ENCODE measurements at regions not wholly inside any gene's neighbourhood (a gene's known extent, or its start where the extent isn't known, plus 50 kb on each side); places are given as distances from the start of the nearest gene placed in this dataset.

- 83 to 88% (median 87%) methylated on average over 4 of the region's 4 CpGs for whole genome bisulfite sequencing, 3 donors
- FAIRE-seq (no peak), DNase-seq (no peak)
- Histone ChIP-seq H3K36me3 (ENCODE audit: control insufficient read depth in 3 of 3, insufficient read depth in 2 of 3, low read depth in 1 of 3, low read length in 3 of 3) (no peaks in the 10 kb centered on the region), H3K4me1 (ENCODE audit: control insufficient read depth in 3 of 3, insufficient read depth in 2 of 3, low read depth in 1 of 3, low read length in 2 of 3) (no peaks in the 10 kb centered on the region), H3K9me3 (ENCODE audit: control insufficient read depth in 2 of 2, insufficient read depth in 1 of 2, low read depth in 1 of 2, low read length in 1 of 2) (no peaks in the 10 kb centered on the region), H3K4me3 (ENCODE audit: low read depth in 1 of 3, low read length in 3 of 3) (no peak overlapping the region), H3K27ac (ENCODE audit: low read depth in 1 of 3, low read length in 2 of 3) (no peak overlapping the region), H3K27me3 (ENCODE audit: control insufficient read depth in 3 of 3, insufficient read depth in 3 of 3, low read length in 3 of 3) (no peaks in the 10 kb centered on the region)
Observed at GRCh38 chr9:80163889-80164288, 592.1 kb downstream of the TLE4 start.

- H3K4me3 ChIP-seq (ENCODE audit: low read depth in 1 of 3, low read length in 3 of 3): no peak overlapping the region
- WGBS, 3 donors: 39 to 50% (median 49%) methylated on average over 4 of the region's 4 CpGs
Observed at GRCh38 chr9:80158554-80159170, 586.9 kb downstream of the TLE4 start.

GRCh38 chr9:80158131-80158530, 586.4 kb downstream of the TLE4 start:
- Histone ChIP-seq H3K27ac (ENCODE audit: low read depth in 1 of 3, low read length in 2 of 3) (no peak overlapping the region), H3K27me3 (ENCODE audit: control insufficient read depth in 3 of 3, insufficient read depth in 3 of 3, low read length in 3 of 3) (no peaks in the 10 kb centered on the region), H3K36me3 (ENCODE audit: control insufficient read depth in 3 of 3, insufficient read depth in 2 of 3, low read depth in 1 of 3, low read length in 3 of 3) (no peaks in the 10 kb centered on the region), H3K4me1 (ENCODE audit: control insufficient read depth in 3 of 3, insufficient read depth in 2 of 3, low read depth in 1 of 3, low read length in 2 of 3) (no peaks in the 10 kb centered on the region), H3K9me3 (ENCODE audit: control insufficient read depth in 2 of 2, insufficient read depth in 1 of 2, low read depth in 1 of 2, low read length in 1 of 2) (no peaks in the 10 kb centered on the region), H3K4me3 (ENCODE audit: low read depth in 1 of 3, low read length in 3 of 3) (no peak overlapping the region)
- no peak for FAIRE-seq
- no peak for DNase-seq
- 14 to 29% (median 27%) methylated on average over 4 of the region's 4 CpGs for WGBS, 3 donors

More at GRCh38 chr9:80158554-80159170, 586.9 kb downstream of the TLE4 start:
- Histone ChIP-seq H3K27me3 (ENCODE audit: control insufficient read depth in 3 of 3, insufficient read depth in 3 of 3, low read length in 3 of 3) (no peaks in the 10 kb centered on the region), H3K36me3 (ENCODE audit: control insufficient read depth in 3 of 3, insufficient read depth in 2 of 3, low read depth in 1 of 3, low read length in 3 of 3) (no peaks in the 10 kb centered on the region), H3K27ac (ENCODE audit: low read depth in 1 of 3, low read length in 2 of 3) (no peak overlapping the region), H3K9me3 (ENCODE audit: control insufficient read depth in 2 of 2, insufficient read depth in 1 of 2, low read depth in 1 of 2, low read length in 1 of 2) (no peaks in the 10 kb centered on the region), H3K4me1 (ENCODE audit: control insufficient read depth in 3 of 3, insufficient read depth in 2 of 3, low read depth in 1 of 3, low read length in 2 of 3) (no peaks in the 10 kb centered on the region)
- FAIRE-seq (no peak), DNase-seq (no peak)

- Histone ChIP-seq H3K27me3 (ENCODE audit: control insufficient read depth in 3 of 3, insufficient read depth in 3 of 3, low read length in 3 of 3) (no peaks in the 10 kb centered on the region), H3K4me3 (ENCODE audit: low read depth in 1 of 3, low read length in 3 of 3) (no peak overlapping the region), H3K4me1 (ENCODE audit: control insufficient read depth in 3 of 3, insufficient read depth in 2 of 3, low read depth in 1 of 3, low read length in 2 of 3) (no peaks in the 10 kb centered on the region), H3K9me3 (ENCODE audit: control insufficient read depth in 2 of 2, insufficient read depth in 1 of 2, low read depth in 1 of 2, low read length in 1 of 2) (no peaks in the 10 kb centered on the region), H3K36me3 (ENCODE audit: control insufficient read depth in 3 of 3, insufficient read depth in 2 of 3, low read depth in 1 of 3, low read length in 3 of 3) (no peaks in the 10 kb centered on the region), H3K27ac (ENCODE audit: low read depth in 1 of 3, low read length in 2 of 3) (no peak overlapping the region)
- FAIRE-seq (no peak), DNase-seq (peak in 1 of 2 donors; percentile 6)
- 33 to 55% (median 33%) methylated on average over 4 of the region's 4 CpGs for WGBS, 3 donors
Observed at GRCh38 chr9:80157561-80157983, 585.8 kb downstream of the TLE4 start.

GRCh38 chr9:80156756-80157472, 585.1 kb downstream of the TLE4 start:
- Histone ChIP-seq H3K27me3 (ENCODE audit: control insufficient read depth in 3 of 3, insufficient read depth in 3 of 3, low read length in 3 of 3) (no peaks in the 10 kb centered on the region), H3K9me3 (ENCODE audit: control insufficient read depth in 2 of 2, insufficient read depth in 1 of 2, low read depth in 1 of 2, low read length in 1 of 2) (no peaks in the 10 kb centered on the region), H3K27ac (ENCODE audit: low read depth in 1 of 3, low read length in 2 of 3) (no peak overlapping the region), H3K4me1 (ENCODE audit: control insufficient read depth in 3 of 3, insufficient read depth in 2 of 3, low read depth in 1 of 3, low read length in 2 of 3) (no peaks in the 10 kb centered on the region), H3K4me3 (ENCODE audit: low read depth in 1 of 3, low read length in 3 of 3) (no peak overlapping the region), H3K36me3 (ENCODE audit: control insufficient read depth in 3 of 3, insufficient read depth in 2 of 3, low read depth in 1 of 3, low read length in 3 of 3) (no peaks in the 10 kb centered on the region)
- WGBS, 3 donors: 63 to 74% (median 70%) methylated on average over 2 of the region's 2 CpGs
- FAIRE-seq (no peak), DNase-seq (no peak)

- no peaks in the 10 kb centered on the region for H3K36me3 ChIP-seq (ENCODE audit: control insufficient read depth in 3 of 3, insufficient read depth in 2 of 3, low read depth in 1 of 3, low read length in 3 of 3)
- DNase-seq (no peak), FAIRE-seq (no peak)
- no peaks in the 10 kb centered on the region for H3K9me3 ChIP-seq (ENCODE audit: control insufficient read depth in 2 of 2, insufficient read depth in 1 of 2, low read depth in 1 of 2, low read length in 1 of 2)
- no peak overlapping the region for H3K4me3 ChIP-seq (ENCODE audit: low read depth in 1 of 3, low read length in 3 of 3)
- no peaks in the 10 kb centered on the region for H3K27me3 ChIP-seq (ENCODE audit: control insufficient read depth in 3 of 3, insufficient read depth in 3 of 3, low read length in 3 of 3)
- no peaks in the 10 kb centered on the region for H3K4me1 ChIP-seq (ENCODE audit: control insufficient read depth in 3 of 3, insufficient read depth in 2 of 3, low read depth in 1 of 3, low read length in 2 of 3)
- WGBS, 3 donors: 77 to 82% (median 78%) methylated on average over 2 of the region's 2 CpGs
- H3K27ac ChIP-seq (ENCODE audit: low read depth in 1 of 3, low read length in 2 of 3): no peak overlapping the region
Observed at GRCh38 chr9:80156262-80156661, 584.5 kb downstream of the TLE4 start.

GRCh38 chr9:80147866-80148265, 576.1 kb downstream of the TLE4 start:
- no peak for FAIRE-seq
- no peak overlapping the region for H3K4me3 ChIP-seq (ENCODE audit: low read depth in 1 of 3, low read length in 3 of 3)
- no peak overlapping the region for H3K27ac ChIP-seq (ENCODE audit: low read depth in 1 of 3, low read length in 2 of 3)
- H3K9me3 ChIP-seq (ENCODE audit: control insufficient read depth in 2 of 2, insufficient read depth in 1 of 2, low read depth in 1 of 2, low read length in 1 of 2): no peaks in the 10 kb centered on the region
- 53 to 65% (median 53%) methylated on average over 3 of the region's 3 CpGs for WGBS, 3 donors
- H3K36me3 ChIP-seq (ENCODE audit: control insufficient read depth in 3 of 3, insufficient read depth in 2 of 3, low read depth in 1 of 3, low read length in 3 of 3): no peaks in the 10 kb centered on the region
- DNase-seq: no peak
- H3K27me3 ChIP-seq (ENCODE audit: control insufficient read depth in 3 of 3, insufficient read depth in 3 of 3, low read length in 3 of 3): no peaks in the 10 kb centered on the region
- no peaks in the 10 kb centered on the region for H3K4me1 ChIP-seq (ENCODE audit: control insufficient read depth in 3 of 3, insufficient read depth in 2 of 3, low read depth in 1 of 3, low read length in 2 of 3)

- Histone ChIP-seq H3K4me3 (ENCODE audit: low read depth in 1 of 3, low read length in 3 of 3) (no peak overlapping the region), H3K9me3 (ENCODE audit: control insufficient read depth in 2 of 2, insufficient read depth in 1 of 2, low read depth in 1 of 2, low read length in 1 of 2) (no peaks in the 10 kb centered on the region), H3K27me3 (ENCODE audit: control insufficient read depth in 3 of 3, insufficient read depth in 3 of 3, low read length in 3 of 3) (no peaks in the 10 kb centered on the region), H3K36me3 (ENCODE audit: control insufficient read depth in 3 of 3, insufficient read depth in 2 of 3, low read depth in 1 of 3, low read length in 3 of 3) (no peaks in the 10 kb centered on the region), H3K4me1 (ENCODE audit: control insufficient read depth in 3 of 3, insufficient read depth in 2 of 3, low read depth in 1 of 3, low read length in 2 of 3) (no peaks in the 10 kb centered on the region), H3K27ac (ENCODE audit: low read depth in 1 of 3, low read length in 2 of 3) (no peak overlapping the region)
- WGBS, 3 donors: 10 to 25% (median 23%) methylated on average over 1 of the region's 1 CpG
- FAIRE-seq (no peak), DNase-seq (no peak)
Observed at GRCh38 chr9:80146466-80146865, 574.7 kb downstream of the TLE4 start.

- no peak overlapping the region for H3K27ac ChIP-seq (ENCODE audit: low read depth in 1 of 3, low read length in 2 of 3)
- no peak overlapping the region for H3K4me3 ChIP-seq (ENCODE audit: low read depth in 1 of 3, low read length in 3 of 3)
- 52 to 79% (median 59%) methylated on average over 2 of the region's 2 CpGs for WGBS, 3 donors
- no peaks in the 10 kb centered on the region for H3K27me3 ChIP-seq (ENCODE audit: control insufficient read depth in 3 of 3, insufficient read depth in 3 of 3, low read length in 3 of 3)
- H3K36me3 ChIP-seq (ENCODE audit: control insufficient read depth in 3 of 3, insufficient read depth in 2 of 3, low read depth in 1 of 3, low read length in 3 of 3): no peaks in the 10 kb centered on the region
- no peaks in the 10 kb centered on the region for H3K9me3 ChIP-seq (ENCODE audit: control insufficient read depth in 2 of 2, insufficient read depth in 1 of 2, low read depth in 1 of 2, low read length in 1 of 2)
- DNase-seq (no peak), FAIRE-seq (no peak)
- no peaks in the 10 kb centered on the region for H3K4me1 ChIP-seq (ENCODE audit: control insufficient read depth in 3 of 3, insufficient read depth in 2 of 3, low read depth in 1 of 3, low read length in 2 of 3)
Observed at GRCh38 chr9:80144856-80145255, 573.1 kb downstream of the TLE4 start.
